ENCODE measurements at regions not wholly inside any gene's neighbourhood (a gene's known extent, or its start where the extent isn't known, plus 50 kb on each side); places are given as distances from the start of the nearest gene placed in this dataset.
A peak's percentile ranks its signal among the peaks of the same experiment; 100 is the strongest.
"Not testable (repeated sequence)": the region's sequence is repeated elsewhere in the genome, so short reads cannot be mapped to it uniquely, and the experiment has no call there.

- not testable (repeated sequence) for H3K9me3 Mint-ChIP-seq; H3K4me1 Mint-ChIP-seq (ENCODE audit: low read depth in 2 of 2); H3K27me3 Mint-ChIP-seq; H3K36me3 Mint-ChIP-seq (ENCODE audit: insufficient read depth)
- ATAC-seq (replicated peaks), result peak; percentile 82
- Mint-ChIP-seq H3K27ac (peak overlapping the region; percentile 93 to 94), H3K4me3 (peak overlapping the region; percentile 88 to 96)
- DNase-seq, result peak; percentile 47 to 50 (median 49)
Measured at GRCh38 chr16:22436823-22437652, 62.6 kb upstream of the CDR2 start.

DNA sequence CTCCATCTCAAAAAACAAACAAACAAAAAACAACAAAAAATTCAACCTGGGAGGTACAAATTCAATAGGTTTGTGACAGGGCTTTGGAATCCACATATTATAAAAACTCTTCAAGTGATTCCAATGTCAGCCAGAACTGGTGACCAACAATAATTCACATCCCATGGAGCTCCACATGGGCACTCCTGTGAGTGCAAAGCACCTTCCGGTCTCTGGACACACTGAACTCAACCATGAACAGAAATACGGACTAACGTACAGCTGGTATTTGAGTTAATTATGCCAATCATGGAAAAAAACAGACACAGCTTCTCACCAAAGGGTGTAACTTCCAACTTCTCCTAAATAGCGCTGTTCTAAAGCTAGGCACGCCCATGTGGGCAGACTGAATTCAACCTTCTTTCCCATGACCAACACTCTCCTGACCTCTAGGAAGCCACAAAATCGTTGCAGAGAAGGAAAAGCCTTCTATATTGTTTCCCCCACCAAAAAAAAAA is 62.0 kb upstream of the CDR2 start:
- Mint-ChIP-seq H3K27ac (peak overlapping the region; percentile 93 to 94), H3K4me3 (peak overlapping the region; percentile 88 to 96)
- DNase-seq; H3K27me3 Mint-ChIP-seq; H3K9me3 Mint-ChIP-seq; H3K4me1 Mint-ChIP-seq (ENCODE audit: low read depth in 2 of 2); H3K36me3 Mint-ChIP-seq (ENCODE audit: insufficient read depth): not testable (repeated sequence)
- peak; percentile 7 for ATAC-seq (replicated peaks)

DNA sequence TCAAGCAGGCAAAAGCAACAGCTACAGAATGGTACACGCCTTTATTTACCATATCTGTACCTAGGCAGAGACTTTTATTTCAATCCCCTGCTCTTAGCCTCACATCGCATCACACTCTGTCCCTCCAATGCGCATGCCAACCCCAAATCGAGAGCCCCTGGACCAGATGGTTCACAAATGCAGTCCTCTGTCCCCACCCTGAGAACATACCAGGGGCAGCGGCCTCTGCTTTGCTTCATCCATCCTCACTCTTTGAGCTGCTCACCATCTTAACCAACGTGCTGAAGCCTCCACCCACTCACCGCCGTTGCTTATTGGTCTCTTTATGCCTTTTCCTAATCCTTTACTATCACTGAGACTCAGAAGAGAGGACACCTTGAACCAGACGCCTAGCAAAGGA is 56.9 kb upstream of the CDR2 start:
- not testable (repeated sequence) for H3K4me1 Mint-ChIP-seq (ENCODE audit: low read depth in 2 of 2); H3K9me3 Mint-ChIP-seq; H3K27me3 Mint-ChIP-seq; H3K27ac Mint-ChIP-seq; DNase-seq; ATAC-seq (replicated peaks); H3K4me3 Mint-ChIP-seq
- H3K36me3 Mint-ChIP-seq (ENCODE audit: insufficient read depth), result peaks cover 27% of the 10 kb centered on the region

GRCh38 chr16:22428654-22429053 is 54.2 kb upstream of the CDR2 start:
- peaks cover 0 to 1% of the 10 kb centered on the region in 2 donors for H3K4me1 Mint-ChIP-seq (ENCODE audit: low read depth in 2 of 2)
- no peaks in the 10 kb centered on the region for H3K27me3 Mint-ChIP-seq
- no peak overlapping the region for H3K27ac Mint-ChIP-seq
- H3K4me3 Mint-ChIP-seq, result no peak overlapping the region
- no peak for ATAC-seq (replicated peaks)
- peaks cover 27% of the 10 kb centered on the region for H3K36me3 Mint-ChIP-seq (ENCODE audit: insufficient read depth)
- no peak for DNase-seq
- H3K9me3 Mint-ChIP-seq, result no peaks in the 10 kb centered on the region

DNA sequence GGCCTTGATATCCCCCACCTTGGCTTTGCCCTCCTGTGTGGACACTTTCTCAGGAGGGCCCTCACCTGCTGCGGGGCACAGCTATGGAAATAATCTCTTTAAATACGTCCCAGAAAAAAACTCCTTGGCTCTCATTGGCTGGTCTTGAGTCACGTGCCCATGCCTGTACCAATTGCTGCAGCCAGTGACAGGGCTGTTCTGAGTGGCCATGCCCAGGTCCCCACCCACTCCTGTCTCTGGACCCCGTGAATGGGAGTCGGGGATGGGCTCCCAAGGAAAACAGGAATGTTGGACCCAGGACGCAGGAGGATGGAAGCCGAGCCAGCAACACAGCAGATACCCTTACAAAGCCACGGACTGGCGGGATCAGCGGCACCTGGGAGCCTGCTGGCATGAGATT is 53.1 kb upstream of the CDR2 start:
- Mint-ChIP-seq H3K4me1 (ENCODE audit: low read depth in 2 of 2) (peaks cover 0 to 1% of the 10 kb centered on the region in 2 donors), H3K36me3 (ENCODE audit: insufficient read depth) (peaks cover 27% of the 10 kb centered on the region), H3K27ac (peak overlapping the region in 1 of 2 donors; percentile 32), H3K4me3 (no peak overlapping the region), H3K27me3 (no peaks in the 10 kb centered on the region), H3K9me3 (no peaks in the 10 kb centered on the region)
- no peak for ATAC-seq (replicated peaks)
- DNase-seq, result no peak

GRCh38 chr16:22425847-22426246 is 51.4 kb upstream of the CDR2 start:
- DNase-seq, result no peak
- Mint-ChIP-seq H3K36me3 (ENCODE audit: insufficient read depth) (peaks cover 42% of the 10 kb centered on the region), H3K4me3 (no peak overlapping the region)

GRCh38 chr16:22425036-22425801 is 50.8 kb upstream of the CDR2 start:
- peaks cover 42% of the 10 kb centered on the region for H3K36me3 Mint-ChIP-seq (ENCODE audit: insufficient read depth)
- DNase-seq (no peak), ATAC-seq (replicated peaks) (no peak)
- no peaks in the 10 kb centered on the region for H3K4me1 Mint-ChIP-seq (ENCODE audit: low read depth in 2 of 2)
- H3K27ac Mint-ChIP-seq, result peak overlapping the region in 1 of 2 donors; percentile 33
- H3K27me3 Mint-ChIP-seq, result no peaks in the 10 kb centered on the region
- no peaks in the 10 kb centered on the region for H3K9me3 Mint-ChIP-seq
- H3K4me3 Mint-ChIP-seq, result no peak overlapping the region

More at GRCh38 chr16:22425847-22426246, 51.4 kb upstream of the CDR2 start:
- ATAC-seq (replicated peaks), result no peak
- no peaks in the 10 kb centered on the region for H3K27me3 Mint-ChIP-seq
- no peaks in the 10 kb centered on the region for H3K9me3 Mint-ChIP-seq
- no peak overlapping the region for H3K27ac Mint-ChIP-seq
- peaks cover 0 to 1% of the 10 kb centered on the region in 2 donors for H3K4me1 Mint-ChIP-seq (ENCODE audit: low read depth in 2 of 2)

GRCh38 chr16:22424161-22424937 is 49.9 kb upstream of the CDR2 start:
- Mint-ChIP-seq H3K27ac (no peak overlapping the region), H3K4me1 (ENCODE audit: low read depth in 2 of 2) (no peaks in the 10 kb centered on the region), H3K27me3 (no peaks in the 10 kb centered on the region), H3K9me3 (no peaks in the 10 kb centered on the region), H3K36me3 (ENCODE audit: insufficient read depth) (peaks cover 45% of the 10 kb centered on the region), H3K4me3 (no peak overlapping the region)
- DNase-seq (no peak), ATAC-seq (replicated peaks) (no peak)
